ENCODE measurements at regions not wholly inside any gene's neighbourhood (a gene's known extent, or its start where the extent isn't known, plus 50 kb on each side); places are given as distances from the start of the nearest gene placed in this dataset.

DNA sequence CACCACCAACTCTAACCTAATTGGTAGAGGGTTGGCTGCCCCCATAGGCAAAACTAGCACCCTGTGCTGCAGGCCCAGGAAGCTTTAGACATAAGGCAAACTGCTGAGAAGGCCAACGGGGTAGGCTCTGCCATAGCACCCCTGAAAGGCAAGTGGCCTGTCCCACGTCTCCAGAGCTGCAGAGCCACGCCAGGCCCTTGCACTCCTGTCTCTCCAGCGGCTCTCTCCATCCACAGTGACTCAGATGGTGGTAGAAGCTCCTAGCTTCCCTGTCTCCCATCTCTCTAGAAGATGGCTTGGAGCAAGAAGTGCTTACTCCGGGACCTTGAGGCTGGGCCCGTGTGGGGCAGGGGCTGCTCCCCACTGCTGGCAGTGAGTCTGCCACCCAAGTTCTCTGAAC, 310.6 kb upstream of the ZMIZ1 start:
- TF ChIP-seq POLR2A (IDR thresholded peaks at IDR 0.05) (no peak), EP300 (IDR thresholded peaks at IDR 0.05) (no peak), POLR2AphosphoS5 (IDR thresholded peaks at IDR 0.05) (no peak)
- TF ChIP-seq, protein P1, sequence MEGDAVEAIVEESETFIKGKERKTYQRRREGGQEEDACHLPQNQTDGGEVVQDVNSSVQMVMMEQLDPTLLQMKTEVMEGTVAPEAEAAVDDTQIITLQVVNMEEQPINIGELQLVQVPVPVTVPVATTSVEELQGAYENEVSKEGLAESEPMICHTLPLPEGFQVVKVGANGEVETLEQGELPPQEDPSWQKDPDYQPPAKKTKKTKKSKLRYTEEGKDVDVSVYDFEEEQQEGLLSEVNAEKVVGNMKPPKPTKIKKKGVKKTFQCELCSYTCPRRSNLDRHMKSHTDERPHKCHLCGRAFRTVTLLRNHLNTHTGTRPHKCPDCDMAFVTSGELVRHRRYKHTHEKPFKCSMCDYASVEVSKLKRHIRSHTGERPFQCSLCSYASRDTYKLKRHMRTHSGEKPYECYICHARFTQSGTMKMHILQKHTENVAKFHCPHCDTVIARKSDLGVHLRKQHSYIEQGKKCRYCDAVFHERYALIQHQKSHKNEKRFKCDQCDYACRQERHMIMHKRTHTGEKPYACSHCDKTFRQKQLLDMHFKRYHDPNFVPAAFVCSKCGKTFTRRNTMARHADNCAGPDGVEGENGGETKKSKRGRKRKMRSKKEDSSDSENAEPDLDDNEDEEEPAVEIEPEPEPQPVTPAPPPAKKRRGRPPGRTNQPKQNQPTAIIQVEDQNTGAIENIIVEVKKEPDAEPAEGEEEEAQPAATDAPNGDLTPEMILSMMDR (IDR thresholded peaks at IDR 0.05) = no peak

All from suprapubic skin (tissue), 4 donors.